DOHH2 (cell line): ENCODE measurements at regions not wholly inside any gene's neighbourhood (a gene's known extent, or its start where the extent isn't known, plus 50 kb on each side); places are given as distances from the start of the nearest gene placed in this dataset.

ENCODE experiments used
- EZH2phosphoT487 ChIP-seq: fragments of 200-600 bp; sonication (generic); IDR thresholded peaks from 2 replicates; pipeline ENCODE4 v1.6.1; 2017; ENCODE audit warnings: borderline replicate concordance, mild to moderate bottlenecking, antibody characterized with exemption, low read length, moderate library complexity, mixed read lengths
- TF ChIP-seq, protein P1 (sequence below): fragments of 200-600 bp; sonication (generic); IDR thresholded peaks from one replicate; pipeline ENCODE4 v1.5.1; 2014; ENCODE audit warnings: antibody characterized with exemption, mild to moderate bottlenecking, low read depth, low read length; ENCODE audit not compliant: poor library complexity, severe bottlenecking

DNA sequence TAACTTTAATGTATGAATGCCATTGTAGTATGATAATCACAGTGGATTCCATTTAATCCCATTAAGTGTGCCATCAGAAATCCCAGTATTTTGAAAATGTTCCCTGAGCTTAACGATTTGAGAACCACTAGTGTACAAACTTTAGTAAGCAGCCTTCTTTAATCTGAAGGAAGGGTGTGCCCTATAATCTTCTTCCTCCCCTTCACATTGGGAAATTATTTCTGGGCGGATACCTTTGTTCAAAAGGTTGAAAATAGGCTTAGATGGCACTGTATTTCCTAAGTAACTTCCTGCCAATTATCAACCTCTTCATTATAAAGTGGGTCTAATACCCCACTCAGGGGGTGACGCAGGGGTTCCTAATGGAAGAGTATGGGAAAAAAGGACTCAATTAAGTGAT, 62.4 kb downstream of the GTPBP8 start:
- TF ChIP-seq, protein P1, sequence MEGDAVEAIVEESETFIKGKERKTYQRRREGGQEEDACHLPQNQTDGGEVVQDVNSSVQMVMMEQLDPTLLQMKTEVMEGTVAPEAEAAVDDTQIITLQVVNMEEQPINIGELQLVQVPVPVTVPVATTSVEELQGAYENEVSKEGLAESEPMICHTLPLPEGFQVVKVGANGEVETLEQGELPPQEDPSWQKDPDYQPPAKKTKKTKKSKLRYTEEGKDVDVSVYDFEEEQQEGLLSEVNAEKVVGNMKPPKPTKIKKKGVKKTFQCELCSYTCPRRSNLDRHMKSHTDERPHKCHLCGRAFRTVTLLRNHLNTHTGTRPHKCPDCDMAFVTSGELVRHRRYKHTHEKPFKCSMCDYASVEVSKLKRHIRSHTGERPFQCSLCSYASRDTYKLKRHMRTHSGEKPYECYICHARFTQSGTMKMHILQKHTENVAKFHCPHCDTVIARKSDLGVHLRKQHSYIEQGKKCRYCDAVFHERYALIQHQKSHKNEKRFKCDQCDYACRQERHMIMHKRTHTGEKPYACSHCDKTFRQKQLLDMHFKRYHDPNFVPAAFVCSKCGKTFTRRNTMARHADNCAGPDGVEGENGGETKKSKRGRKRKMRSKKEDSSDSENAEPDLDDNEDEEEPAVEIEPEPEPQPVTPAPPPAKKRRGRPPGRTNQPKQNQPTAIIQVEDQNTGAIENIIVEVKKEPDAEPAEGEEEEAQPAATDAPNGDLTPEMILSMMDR = no peak
- TF ChIP-seq EZH2phosphoT487 = no peak
